Spleen (tissue), 11 donors: ENCODE measurements at regions not wholly inside any gene's neighbourhood (a gene's known extent, or its start where the extent isn't known, plus 50 kb on each side); places are given as distances from the start of the nearest gene placed in this dataset.

Experiments used
- DNase-seq: peaks from one replicate; pipeline ENCODE4 v3.0.0-alpha.2; 2020
- H3K27ac ChIP-seq, 8 donors: fragments of 200-600 bp; sonication (generic) in 7 of 8; 1 replicate in 4 of 8; 2 replicates in 4 of 8; pipeline versions ENCODE4 v1.5.0 to v1.8.0; 2016 to 2021; ENCODE audit warnings: inconsistent platforms in 4 of 8, mild to moderate bottlenecking in 4 of 8, moderate library complexity in 1 of 8
- H3K27me3 ChIP-seq, 7 donors: fragments of 200-600 bp; sonication (generic) in 6 of 7; replicated peaks in 1 of 7; 1 replicate in 4 of 7; 2 replicates in 3 of 7; pipeline versions ENCODE4 v1.5.0 to v1.8.0; 2016 to 2021; ENCODE audit warnings: inconsistent platforms in 3 of 7, mild to moderate bottlenecking in 1 of 7
- H3K36me3 ChIP-seq, 6 donors: fragments of 200-600 bp; sonication (generic) in 5 of 6; 1 replicate in 4 of 6; 2 replicates in 2 of 6; pipeline versions ENCODE4 v1.5.0 to v1.8.0; 2016 to 2021; ENCODE audit warnings: inconsistent platforms in 2 of 6
- H3K4me1 ChIP-seq, 6 donors: fragments of 200-600 bp; sonication (generic) in 5 of 6; 1 replicate in 3 of 6; 2 replicates in 3 of 6; pipeline versions ENCODE4 v1.5.0 to v1.8.0; 2016 to 2021; ENCODE audit warnings: inconsistent platforms in 3 of 6
- H3K4me3 ChIP-seq, 8 donors: fragments of 200-600 bp; sonication (generic) in 7 of 8; 1 replicate in 4 of 8; 2 replicates in 4 of 8; pipeline versions ENCODE4 v1.5.0 to v1.8.0; 2016 to 2021; ENCODE audit warnings: inconsistent platforms in 4 of 8, mild to moderate bottlenecking in 4 of 8, moderate library complexity in 2 of 8
- H3K9me3 ChIP-seq, 8 donors: fragments of 200-600 bp; sonication (generic) in 7 of 8; 1 replicate in 4 of 8; 2 replicates in 4 of 8; pipeline versions ENCODE4 v1.5.0 to v1.8.0; 2016 to 2021; ENCODE audit warnings: inconsistent platforms in 4 of 8
- POLR2A ChIP-seq, 3 donors: fragments of 450-650 bp; IDR thresholded peaks; one replicate each; pipeline ENCODE4 v1.5.1; 2017; ENCODE audit warnings: antibody characterized with exemption in 3 of 3, mild to moderate bottlenecking in 1 of 3
- POLR2AphosphoS5 ChIP-seq, 3 donors: sonication (generic); formaldehyde crosslinking; IDR thresholded peaks; one replicate each; pipeline ENCODE4 v1.5.1; 2017; ENCODE audit warnings: antibody characterized with exemption in 3 of 3
- WGBS, 5 donors: extraction: QIAGEN DNeasy Blood & Tissue Kit in 3 of 5; methylation state at CpG; one replicate each; pipeline versions ENCODE4 v1.1.5 to v1.1.7; 2013 to 2018; 5-methylcytosine and 5-hydroxymethylcytosine counted together
- intact Hi-C: fragments of 100-400 bp; cut with DNase I; formaldehyde crosslinking; loops from one replicate; pipeline ENCODE4 v1.15.0; 2023; ENCODE audit warnings: low total_unique reads
- TF ChIP-seq, protein P1 (sequence below), 11 experiments: fragments of 200-600 bp in 7 of 11; fragments of 450-650 bp in 4 of 11; sonication (generic) in 4 of 11; IDR thresholded peaks in 8 of 11; conservative IDR thresholded peaks in 3 of 11; 1 replicate in 7 of 11; 2 replicates in 4 of 11; pipeline versions ENCODE4 v1.4.0 to v1.8.0; 2016 to 2021; ENCODE audit warnings: antibody characterized with exemption in 11 of 11, inconsistent platforms in 4 of 11, mild to moderate bottlenecking in 1 of 11
- donor health status: healthy with polysubstance abuse.
- donor health status: DM: no; HTN: no; CAD: no; lungs with moderate emphysema.
- donor health status: DM: no; HTN: no; CAD: no.
- donor health status: Bipolar disorder and iron deficiency.
- donor health status: healthy.
- donor health status: DM: no; HTN: no; CAD: no.
- donor health status: DM: yes; HTN: yes; CAD: no.

- intact Hi-C loops: no loop called here
- no peaks in the 10 kb centered on the region for H3K9me3 ChIP-seq
- DNase-seq: no peak
- H3K27me3 ChIP-seq: no peaks in the 10 kb centered on the region
- no peak overlapping the region for H3K4me3 ChIP-seq
- H3K4me1 ChIP-seq: no peaks in the 10 kb centered on the region
- H3K36me3 ChIP-seq: no peaks in the 10 kb centered on the region
- 57 to 83% (median 73%) methylated on average over 8 to 10 of the region's 10 CpGs for WGBS, 5 donors
- TF ChIP-seq, protein P1, sequence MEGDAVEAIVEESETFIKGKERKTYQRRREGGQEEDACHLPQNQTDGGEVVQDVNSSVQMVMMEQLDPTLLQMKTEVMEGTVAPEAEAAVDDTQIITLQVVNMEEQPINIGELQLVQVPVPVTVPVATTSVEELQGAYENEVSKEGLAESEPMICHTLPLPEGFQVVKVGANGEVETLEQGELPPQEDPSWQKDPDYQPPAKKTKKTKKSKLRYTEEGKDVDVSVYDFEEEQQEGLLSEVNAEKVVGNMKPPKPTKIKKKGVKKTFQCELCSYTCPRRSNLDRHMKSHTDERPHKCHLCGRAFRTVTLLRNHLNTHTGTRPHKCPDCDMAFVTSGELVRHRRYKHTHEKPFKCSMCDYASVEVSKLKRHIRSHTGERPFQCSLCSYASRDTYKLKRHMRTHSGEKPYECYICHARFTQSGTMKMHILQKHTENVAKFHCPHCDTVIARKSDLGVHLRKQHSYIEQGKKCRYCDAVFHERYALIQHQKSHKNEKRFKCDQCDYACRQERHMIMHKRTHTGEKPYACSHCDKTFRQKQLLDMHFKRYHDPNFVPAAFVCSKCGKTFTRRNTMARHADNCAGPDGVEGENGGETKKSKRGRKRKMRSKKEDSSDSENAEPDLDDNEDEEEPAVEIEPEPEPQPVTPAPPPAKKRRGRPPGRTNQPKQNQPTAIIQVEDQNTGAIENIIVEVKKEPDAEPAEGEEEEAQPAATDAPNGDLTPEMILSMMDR (IDR thresholded peaks at IDR 0.05 in 8 of 11, conservative IDR thresholded peaks at IDR 0.05 in 3 of 11): no peak
- TF ChIP-seq POLR2AphosphoS5 (IDR thresholded peaks at IDR 0.05): peak in 1 of 3 donors; percentile 41
- peak overlapping the region in 5 of 8 donors; percentile 32 to 61 (median 46) for H3K27ac ChIP-seq
These were observed 237.2 kb upstream of the SPRY2 start for GRCh38 chr13:80577926-80578670.

- H3K27ac ChIP-seq: peak overlapping the region in 3 of 8 donors; percentile 32 to 61 (median 54)
- no peaks in the 10 kb centered on the region for H3K4me1 ChIP-seq
- no peak overlapping the region for H3K4me3 ChIP-seq
- 51 to 84% (median 64%) methylated on average over 5 of the region's 5 CpGs for WGBS, 5 donors
- no peak for DNase-seq
- TF ChIP-seq POLR2A (IDR thresholded peaks at IDR 0.05): no peak
- no peak for TF ChIP-seq POLR2AphosphoS5 (IDR thresholded peaks at IDR 0.05)
- TF ChIP-seq, protein P1 (IDR thresholded peaks at IDR 0.05 in 8 of 11, conservative IDR thresholded peaks at IDR 0.05 in 3 of 11): no peak
- H3K27me3 ChIP-seq: no peaks in the 10 kb centered on the region
- no peaks in the 10 kb centered on the region for H3K36me3 ChIP-seq
- H3K9me3 ChIP-seq: no peaks in the 10 kb centered on the region
- intact Hi-C loops: no loop called here
These were observed 236.4 kb upstream of the SPRY2 start for GRCh38 chr13:80577285-80577684.

- no peak for DNase-seq
- Histone ChIP-seq H3K9me3 (no peaks in the 10 kb centered on the region), H3K27me3 (no peaks in the 10 kb centered on the region), H3K36me3 (no peaks in the 10 kb centered on the region), H3K4me1 (no peaks in the 10 kb centered on the region), H3K27ac (no peak overlapping the region), H3K4me3 (no peak overlapping the region)
- intact Hi-C loops: no loop called here
- 80 to 94% (median 85%) methylated on average over 6 of the region's 6 CpGs for WGBS, 5 donors
- TF ChIP-seq POLR2AphosphoS5 (IDR thresholded peaks at IDR 0.05) (no peak), POLR2A (IDR thresholded peaks at IDR 0.05) (no peak)
- TF ChIP-seq, protein P1 (IDR thresholded peaks at IDR 0.05 in 8 of 11, conservative IDR thresholded peaks at IDR 0.05 in 3 of 11): no peak
These were observed 233.4 kb upstream of the SPRY2 start for GRCh38 chr13:80574113-80574850.

DNA sequence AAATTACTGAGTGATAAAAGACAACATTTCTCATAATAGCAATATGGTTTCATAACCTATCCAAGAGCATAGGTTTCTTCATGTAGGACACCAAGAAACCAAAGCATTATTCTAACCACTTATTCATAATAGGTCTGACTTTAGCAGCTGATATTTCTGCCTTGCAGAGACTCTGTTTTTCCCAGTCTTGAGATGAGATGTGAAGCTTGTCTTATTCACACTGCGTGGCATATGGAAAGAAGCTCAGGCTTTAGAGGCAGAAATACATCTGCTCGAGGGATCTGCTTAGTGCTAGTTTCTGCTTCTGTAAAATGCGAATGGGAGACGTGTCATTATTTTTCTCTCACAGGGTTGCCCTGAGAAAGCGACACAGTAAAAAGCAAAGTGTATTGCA lies 232.0 kb upstream of the SPRY2 start:
- H3K4me1 ChIP-seq: no peaks in the 10 kb centered on the region
- H3K4me3 ChIP-seq: no peak overlapping the region
- DNase-seq: no peak
- H3K27ac ChIP-seq: no peak overlapping the region
- 87 to 98% (median 92%) methylated on average over 5 of the region's 5 CpGs for WGBS, 5 donors
- intact Hi-C loops: no loop called here
- no peaks in the 10 kb centered on the region for H3K9me3 ChIP-seq
- H3K27me3 ChIP-seq: no peaks in the 10 kb centered on the region
- TF ChIP-seq POLR2AphosphoS5 (IDR thresholded peaks at IDR 0.05) (no peak), POLR2A (IDR thresholded peaks at IDR 0.05) (no peak)
- TF ChIP-seq, protein P1 (IDR thresholded peaks at IDR 0.05 in 8 of 11, conservative IDR thresholded peaks at IDR 0.05 in 3 of 11): no peak
- no peaks in the 10 kb centered on the region for H3K36me3 ChIP-seq
